SJSA1 (cell line): ENCODE measurements at regions not wholly inside any gene's neighbourhood (a gene's known extent, or its start where the extent isn't known, plus 50 kb on each side); places are given as distances from the start of the nearest gene placed in this dataset.
A peak's percentile ranks its signal among the peaks of the same experiment; 100 is the strongest.

Source experiments
- DNase-seq, 2 experiments: peaks; one replicate each; pipeline ENCODE4 v3.0.0-alpha.2; 2015 to 2020; ENCODE audit warnings: low spot score in 2 of 2, low read depth in 1 of 2
- H3K27ac ChIP-seq: fragments of 250-450 bp; sonication (Bioruptor Pico); 2 replicates; pipeline ENCODE4 v1.5.1; 2020; ENCODE audit warnings: mild to moderate bottlenecking, moderate library complexity
- H3K27me3 ChIP-seq: fragments of 250-450 bp; sonication (Bioruptor Pico); replicated peaks from 2 replicates; pipeline ENCODE4 v1.5.1; 2020; ENCODE audit warnings: mild to moderate bottlenecking, moderate library complexity
- H3K36me3 ChIP-seq: fragments of 250-450 bp; sonication (Bioruptor Pico); 2 replicates; pipeline ENCODE4 v1.5.1; 2020; ENCODE audit warnings: mild to moderate bottlenecking
- H3K4me1 ChIP-seq: fragments of 250-450 bp; sonication (Bioruptor Pico); replicated peaks from 2 replicates; pipeline ENCODE4 v1.6.1; 2021; ENCODE audit warnings: mild to moderate bottlenecking
- H3K4me3 ChIP-seq: fragments of 250-450 bp; sonication (Bioruptor Pico); 2 replicates; pipeline ENCODE4 v1.5.1; 2020; ENCODE audit warnings: mild to moderate bottlenecking
- H3K9me3 ChIP-seq: fragments of 250-450 bp; sonication (Bioruptor Pico); replicated peaks from 2 replicates; pipeline ENCODE4 v1.5.1; 2020; ENCODE audit warnings: mild to moderate bottlenecking

GRCh38 chr4:138540056-138540800 lies 298.1 kb upstream of the SLC7A11 start:
- no peak for DNase-seq
- Histone ChIP-seq H3K36me3 (no peaks in the 10 kb centered on the region), H3K4me1 (peaks cover 6% of the 10 kb centered on the region), H3K4me3 (no peak overlapping the region), H3K9me3 (no peaks in the 10 kb centered on the region), H3K27ac (no peak overlapping the region), H3K27me3 (no peaks in the 10 kb centered on the region)

DNA sequence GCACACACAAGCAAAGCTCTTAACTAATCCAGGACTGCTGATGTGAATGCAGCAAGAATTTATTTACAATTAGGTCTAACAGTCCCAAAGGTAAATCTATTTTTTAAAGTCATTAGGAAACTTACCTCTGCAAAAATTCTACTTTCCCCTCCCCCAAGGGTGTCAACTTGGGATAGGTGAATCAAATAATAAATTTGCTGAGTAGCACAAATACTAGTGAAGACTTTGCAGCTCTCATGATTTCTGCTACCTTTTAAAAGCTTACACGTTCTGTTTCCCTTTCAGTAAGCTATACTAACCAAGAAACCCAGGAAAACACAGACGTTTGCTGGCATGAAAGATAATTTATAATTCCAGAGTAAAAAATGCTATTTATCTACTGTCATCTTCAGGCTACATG lies 296.6 kb upstream of the SLC7A11 start:
- no peak overlapping the region for H3K4me3 ChIP-seq
- no peaks in the 10 kb centered on the region for H3K9me3 ChIP-seq
- no peaks in the 10 kb centered on the region for H3K36me3 ChIP-seq
- no peaks in the 10 kb centered on the region for H3K27me3 ChIP-seq
- no peak for DNase-seq
- no peak overlapping the region for H3K27ac ChIP-seq
- peaks cover 10% of the 10 kb centered on the region for H3K4me1 ChIP-seq

DNA sequence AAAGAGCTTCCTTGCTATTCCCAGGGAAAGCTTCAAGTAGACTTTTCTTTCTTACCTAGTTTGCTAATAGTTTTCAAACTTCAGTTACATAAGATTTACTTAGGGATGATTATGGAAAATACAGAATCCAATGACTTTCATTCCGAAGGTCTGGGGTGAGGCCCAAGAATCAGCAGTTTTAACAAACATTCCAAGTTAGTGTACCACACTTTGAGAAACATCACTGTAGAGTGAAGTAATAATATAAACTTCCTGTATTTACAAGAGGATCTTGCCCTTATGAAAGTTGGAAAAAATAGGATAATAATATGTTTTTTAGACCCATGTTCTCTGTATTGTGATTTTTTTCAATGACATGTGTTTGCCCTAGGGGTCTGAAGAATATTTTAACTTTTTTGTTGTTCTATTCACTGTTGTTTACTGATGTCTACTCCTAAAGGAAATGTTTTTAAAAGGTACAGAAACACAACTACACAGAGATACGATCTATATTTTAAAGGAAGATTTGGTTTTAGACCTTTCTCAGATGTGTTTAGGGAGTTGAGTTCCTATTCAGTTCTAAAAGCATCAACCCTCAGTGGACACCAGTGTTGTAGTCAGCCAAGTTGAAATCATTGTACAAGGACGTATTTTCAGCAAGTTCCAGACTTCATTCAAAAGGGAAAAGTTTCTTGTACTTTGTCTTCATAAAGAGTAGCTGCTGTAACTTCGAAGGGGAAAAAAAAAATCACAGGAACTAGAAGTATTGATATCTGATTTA lies 295.8 kb upstream of the SLC7A11 start:
- Histone ChIP-seq H3K4me3 (no peak overlapping the region), H3K4me1 (peaks cover 10% of the 10 kb centered on the region), H3K9me3 (no peaks in the 10 kb centered on the region), H3K27ac (no peak overlapping the region), H3K36me3 (no peaks in the 10 kb centered on the region), H3K27me3 (no peaks in the 10 kb centered on the region)
- DNase-seq, result no peak

- H3K4me1 ChIP-seq, result peaks cover 9% of the 10 kb centered on the region
- no peak overlapping the region for H3K4me3 ChIP-seq
- H3K27me3 ChIP-seq, result no peaks in the 10 kb centered on the region
- H3K9me3 ChIP-seq, result no peaks in the 10 kb centered on the region
- H3K27ac ChIP-seq, result no peak overlapping the region
- H3K36me3 ChIP-seq, result no peaks in the 10 kb centered on the region
- DNase-seq, result peak in 1 of 2 experiments; percentile 8
Measured at GRCh38 chr4:138535316-138535715, 293.2 kb upstream of the SLC7A11 start.

GRCh38 chr4:138522366-138522765 lies 280.2 kb upstream of the SLC7A11 start:
- H3K27me3 ChIP-seq, result no peaks in the 10 kb centered on the region
- H3K36me3 ChIP-seq, result no peaks in the 10 kb centered on the region
- H3K27ac ChIP-seq, result no peak overlapping the region
- H3K4me3 ChIP-seq, result no peak overlapping the region
- H3K9me3 ChIP-seq, result no peaks in the 10 kb centered on the region; the same call in 1 of the 2 replicates
- H3K4me1 ChIP-seq, result no peaks in the 10 kb centered on the region
- DNase-seq, result peak in 1 of 2 experiments; percentile 12

DNA sequence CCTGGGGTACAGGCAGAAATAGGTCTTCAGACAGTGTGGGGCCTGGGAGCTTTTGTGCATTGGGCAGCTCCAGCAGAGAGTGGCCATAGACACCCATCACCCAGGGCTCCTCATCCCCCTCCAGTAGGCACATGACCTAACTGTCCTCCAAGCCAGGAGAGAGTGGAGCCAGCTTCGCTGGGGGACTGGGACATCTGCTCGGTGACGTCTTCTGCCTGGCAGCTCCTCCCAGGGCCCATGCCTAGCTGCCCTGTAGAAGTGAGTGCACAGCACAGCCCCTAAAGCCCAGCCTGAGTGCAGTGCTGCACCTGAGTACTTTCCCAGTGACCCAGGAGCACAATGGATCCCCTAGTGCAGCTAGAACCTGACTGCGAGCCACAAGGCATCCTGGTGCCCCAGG lies 279.7 kb upstream of the SLC7A11 start:
- Histone ChIP-seq H3K27ac (no peak overlapping the region), H3K4me1 (no peaks in the 10 kb centered on the region), H3K27me3 (no peaks in the 10 kb centered on the region), H3K4me3 (no peak overlapping the region), H3K36me3 (no peaks in the 10 kb centered on the region), H3K9me3 (no peaks in the 10 kb centered on the region; the same call in 1 of the 2 replicates)
- no peak for DNase-seq

DNA sequence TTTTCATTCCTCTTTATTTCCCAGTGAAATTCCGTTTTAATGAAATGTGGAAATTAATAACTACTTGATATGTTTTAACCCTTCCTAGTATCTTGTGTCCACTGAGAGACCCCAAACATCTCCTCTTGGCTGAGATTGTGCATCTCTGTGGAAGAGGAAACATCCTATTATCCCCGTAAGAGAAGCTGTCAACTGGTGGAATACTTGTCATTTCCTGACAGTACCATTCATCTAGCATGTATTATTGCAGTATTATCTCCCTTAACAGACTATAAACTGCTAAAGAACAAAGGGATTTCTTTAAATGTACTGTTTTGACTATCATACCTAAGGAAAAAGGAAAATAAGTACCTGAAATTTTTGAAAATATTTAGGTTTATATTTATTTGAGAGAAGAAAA lies 277.3 kb upstream of the SLC7A11 start:
- no peaks in the 10 kb centered on the region for H3K36me3 ChIP-seq
- DNase-seq, result no peak
- no peaks in the 10 kb centered on the region for H3K27me3 ChIP-seq
- H3K4me1 ChIP-seq, result no peaks in the 10 kb centered on the region
- H3K9me3 ChIP-seq, result no peaks in the 10 kb centered on the region; the same call in 1 of the 2 replicates
- no peak overlapping the region for H3K27ac ChIP-seq
- H3K4me3 ChIP-seq, result no peak overlapping the region

- Histone ChIP-seq H3K9me3 (no peaks in the 10 kb centered on the region), H3K27me3 (no peaks in the 10 kb centered on the region), H3K27ac (no peak overlapping the region), H3K4me1 (peaks cover 11% of the 10 kb centered on the region), H3K36me3 (no peaks in the 10 kb centered on the region), H3K4me3 (no peak overlapping the region)
- no peak for DNase-seq
Measured at GRCh38 chr4:138513535-138513934, 271.4 kb upstream of the SLC7A11 start.

DNA sequence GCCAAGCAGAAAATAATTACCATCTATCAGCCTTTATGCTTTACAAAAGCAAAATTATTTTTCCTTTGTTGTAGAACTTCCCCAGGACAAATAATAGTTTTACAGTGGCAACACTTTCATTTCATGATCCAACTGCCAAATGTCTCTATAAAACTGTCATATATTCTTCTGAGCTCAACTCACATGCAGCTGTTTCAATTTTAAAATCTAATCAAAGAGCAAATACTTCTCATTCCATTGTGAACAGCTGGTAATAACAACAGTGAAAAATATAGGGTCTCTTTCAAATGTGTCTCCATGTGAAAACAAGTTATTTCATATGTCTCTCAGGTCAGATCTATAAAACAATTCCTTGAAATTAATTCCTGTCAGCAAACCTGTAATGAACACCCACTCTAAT lies 270.6 kb upstream of the SLC7A11 start:
- Histone ChIP-seq H3K27me3 (no peaks in the 10 kb centered on the region), H3K4me3 (no peak overlapping the region), H3K36me3 (no peaks in the 10 kb centered on the region), H3K9me3 (no peaks in the 10 kb centered on the region), H3K4me1 (peaks cover 11% of the 10 kb centered on the region), H3K27ac (no peak overlapping the region)
- DNase-seq, result no peak

DNA sequence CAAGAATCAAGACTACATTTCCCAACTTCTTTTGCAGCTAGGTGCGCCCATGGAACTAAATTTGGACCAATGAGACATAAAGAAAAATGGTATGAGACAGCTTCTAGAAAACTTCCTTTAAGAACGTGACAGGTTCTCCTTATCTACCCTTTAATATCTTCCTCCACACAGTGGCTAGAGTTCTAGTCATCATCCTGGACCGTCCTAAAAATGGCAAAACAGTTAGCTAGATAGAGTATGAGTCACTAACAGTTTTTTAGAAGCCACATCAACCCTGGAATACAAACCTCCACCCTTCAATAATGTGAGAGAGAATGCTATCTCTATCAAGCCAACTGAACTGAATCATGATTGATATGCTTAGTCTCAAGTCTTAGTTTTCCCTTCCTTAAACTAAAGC lies 267.9 kb upstream of the SLC7A11 start:
- H3K4me1 ChIP-seq, result peaks cover 11% of the 10 kb centered on the region
- no peaks in the 10 kb centered on the region for H3K27me3 ChIP-seq
- DNase-seq, result no peak
- H3K36me3 ChIP-seq, result no peaks in the 10 kb centered on the region
- H3K4me3 ChIP-seq, result no peak overlapping the region
- no peak overlapping the region for H3K27ac ChIP-seq
- H3K9me3 ChIP-seq, result no peaks in the 10 kb centered on the region

GRCh38 chr4:138509346-138509745 lies 267.2 kb upstream of the SLC7A11 start:
- Histone ChIP-seq H3K4me3 (no peak overlapping the region), H3K27ac (no peak overlapping the region), H3K27me3 (no peaks in the 10 kb centered on the region), H3K9me3 (no peaks in the 10 kb centered on the region), H3K36me3 (no peaks in the 10 kb centered on the region), H3K4me1 (peaks cover 11% of the 10 kb centered on the region)
- no peak for DNase-seq

DNA sequence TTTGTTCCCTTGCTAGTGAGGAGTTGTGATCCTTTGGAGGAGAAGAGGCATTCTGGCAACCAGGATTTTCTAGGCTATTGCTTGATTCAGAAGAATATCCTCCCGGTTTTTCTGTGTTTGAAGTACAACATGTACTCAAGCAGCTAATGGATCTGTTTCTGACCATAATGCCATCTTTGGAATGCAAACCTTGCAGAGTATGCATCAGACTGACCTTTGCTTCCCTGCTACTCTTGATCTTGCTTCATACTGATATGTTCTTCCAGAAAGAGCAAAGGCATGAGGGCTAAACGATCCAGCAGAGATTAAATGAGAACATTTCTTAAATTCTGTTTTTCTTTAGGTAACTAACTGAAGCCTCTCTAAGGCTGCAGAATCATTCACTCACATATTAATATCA lies 265.4 kb upstream of the SLC7A11 start:
- H3K4me3 ChIP-seq, result no peak overlapping the region
- H3K9me3 ChIP-seq, result no peaks in the 10 kb centered on the region
- no peak for DNase-seq
- no peaks in the 10 kb centered on the region for H3K36me3 ChIP-seq
- H3K4me1 ChIP-seq, result peaks cover 6% of the 10 kb centered on the region
- no peak overlapping the region for H3K27ac ChIP-seq
- H3K27me3 ChIP-seq, result no peaks in the 10 kb centered on the region

- Histone ChIP-seq H3K4me3 (no peak overlapping the region), H3K27me3 (no peaks in the 10 kb centered on the region), H3K9me3 (no peaks in the 10 kb centered on the region)
Measured at GRCh38 chr4:138501614-138502013, 259.5 kb upstream of the SLC7A11 start.

DNA sequence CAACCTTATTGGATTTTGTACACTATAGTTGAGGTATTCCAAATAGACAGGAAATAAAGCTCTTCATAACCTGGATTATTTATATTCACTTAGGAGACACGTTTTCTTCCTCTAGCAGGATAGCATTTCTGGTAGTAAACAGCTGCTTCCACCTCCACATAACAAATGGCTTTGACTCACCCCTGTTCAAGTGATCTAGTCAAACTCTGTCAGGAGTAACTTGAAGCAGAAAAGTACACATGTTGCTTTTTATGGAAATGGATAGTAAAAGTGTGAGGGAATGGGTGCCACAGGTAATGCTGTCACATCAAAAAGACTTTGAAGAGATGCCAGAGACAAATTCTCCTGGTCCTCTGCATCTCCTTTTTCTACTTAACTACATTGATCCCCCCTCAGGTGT lies 258.7 kb upstream of the SLC7A11 start:
- H3K9me3 ChIP-seq, result no peaks in the 10 kb centered on the region
- H3K27ac ChIP-seq, result no peak overlapping the region
- no peaks in the 10 kb centered on the region for H3K27me3 ChIP-seq
- no peaks in the 10 kb centered on the region for H3K4me1 ChIP-seq
- H3K36me3 ChIP-seq, result no peaks in the 10 kb centered on the region
- no peak overlapping the region for H3K4me3 ChIP-seq
- DNase-seq, result no peak

More at GRCh38 chr4:138501614-138502013, 259.5 kb upstream of the SLC7A11 start:
- H3K27ac ChIP-seq, result no peak overlapping the region
- H3K4me1 ChIP-seq, result no peaks in the 10 kb centered on the region
- H3K36me3 ChIP-seq, result no peaks in the 10 kb centered on the region
- no peak for DNase-seq
